ENCODE measurements at regions not wholly inside any gene's neighbourhood (a gene's known extent, or its start where the extent isn't known, plus 50 kb on each side); places are given as distances from the start of the nearest gene placed in this dataset.

DNA sequence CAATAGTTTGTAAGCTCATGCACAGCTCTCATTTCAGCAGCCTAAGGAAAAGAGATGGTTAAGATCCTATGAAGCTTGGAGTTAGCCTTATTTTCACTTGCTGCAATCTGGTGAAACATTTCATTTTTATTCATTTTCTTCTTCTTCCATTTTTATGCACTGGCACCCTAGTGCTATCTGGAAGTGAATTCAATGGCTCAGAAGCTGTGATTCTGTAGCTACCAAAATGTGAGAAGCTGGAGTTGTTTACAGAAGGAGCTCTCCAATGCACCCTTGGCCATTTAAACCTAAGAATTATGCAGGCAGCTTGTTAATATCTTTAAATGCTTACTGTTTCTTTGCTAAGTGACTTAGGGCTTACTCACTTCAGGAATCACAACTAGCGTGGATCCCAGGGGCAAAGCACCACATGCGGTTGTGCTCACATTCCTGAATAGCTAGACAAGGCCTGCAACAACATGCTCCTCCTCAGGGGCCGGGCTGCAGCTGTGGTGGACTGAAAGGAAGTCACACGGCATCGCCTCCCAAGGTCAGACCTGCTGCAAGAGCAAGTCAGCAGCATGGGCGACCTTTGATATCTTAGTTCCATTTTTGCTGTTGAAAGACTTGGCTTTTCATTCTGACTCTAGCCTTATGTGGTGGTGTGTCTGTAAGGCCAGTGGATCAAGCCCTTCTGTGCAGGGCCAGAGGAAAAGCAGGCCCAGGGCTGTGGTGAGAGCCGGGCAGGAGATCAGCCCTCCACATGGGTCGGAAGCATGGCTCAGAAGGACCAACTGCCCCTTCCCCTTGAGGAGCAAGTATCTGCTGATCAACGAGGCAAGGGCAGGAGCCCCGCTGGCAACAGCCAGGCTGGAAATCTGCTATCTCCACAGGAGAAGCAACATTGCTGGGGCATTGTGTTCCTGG is 91.9 kb upstream of the MBL2 start:
- FAIRE-seq, result peak; percentile 82
- peak; percentile 67 for DNase-seq (ENCODE audit: insufficient read length, low spot score)

DNA sequence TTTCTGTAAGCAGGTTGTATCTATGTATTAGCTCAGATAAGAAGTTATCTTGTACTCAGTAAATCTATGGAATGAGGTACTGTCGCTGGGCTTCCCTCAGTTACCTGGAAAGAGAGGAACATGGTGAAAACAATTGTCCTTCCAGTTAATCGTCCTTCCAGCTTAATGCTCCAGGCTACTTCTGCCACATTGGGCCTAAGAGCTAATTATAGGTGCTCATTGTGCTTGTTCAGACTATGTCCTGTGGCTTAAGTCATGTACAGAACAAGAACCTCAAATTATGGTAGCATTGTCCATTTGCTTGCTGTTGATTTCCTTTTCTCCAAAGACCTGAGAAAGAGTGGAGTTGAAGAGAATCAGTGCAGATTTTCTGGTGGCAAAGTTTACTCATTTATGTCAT is 86.1 kb upstream of the MBL2 start:
- FAIRE-seq, result no peak

DNA sequence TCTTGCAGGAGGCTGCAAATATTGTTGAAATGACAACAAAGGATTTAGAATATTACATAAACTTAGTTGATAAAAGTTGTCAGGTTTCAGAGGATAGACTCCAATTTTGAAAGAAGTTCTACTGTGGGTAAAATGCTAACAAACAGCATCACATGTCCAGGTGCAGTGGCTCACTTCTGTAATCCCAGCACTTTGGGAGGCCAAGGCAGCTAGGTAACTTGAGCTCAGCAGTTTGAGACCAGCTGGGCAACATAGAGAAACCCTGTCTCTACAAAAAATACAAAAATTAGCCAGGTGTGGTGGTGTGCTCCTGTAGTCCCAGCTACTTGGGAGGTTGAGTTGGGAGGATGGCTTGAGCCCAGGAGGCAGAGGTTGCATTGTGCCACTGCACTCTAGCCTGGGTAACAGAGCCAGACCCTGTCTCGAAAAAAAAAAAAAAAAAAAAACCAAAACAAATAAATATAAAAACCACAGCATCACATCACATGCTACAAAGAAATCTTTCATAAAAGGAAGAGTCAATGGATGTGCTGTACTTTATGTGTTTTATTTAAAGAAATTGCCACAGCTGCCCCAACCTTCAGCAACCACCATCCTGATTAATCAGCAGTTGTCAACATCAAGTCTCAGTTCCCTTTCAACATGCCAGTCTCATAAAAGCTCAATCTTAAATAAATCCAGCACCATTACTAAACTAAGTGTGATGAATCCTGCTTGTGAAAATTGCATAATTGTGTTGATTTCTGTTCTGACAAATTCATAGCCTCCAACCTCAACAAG is 83.2 kb upstream of the MBL2 start:
- DNase-seq (ENCODE audit: insufficient read length, low spot score) (no peak), FAIRE-seq (no peak)

More for the DNA sequence above, 86.1 kb upstream of the MBL2 start:
- DNase-seq (ENCODE audit: insufficient read length, low spot score), result no peak

DNA sequence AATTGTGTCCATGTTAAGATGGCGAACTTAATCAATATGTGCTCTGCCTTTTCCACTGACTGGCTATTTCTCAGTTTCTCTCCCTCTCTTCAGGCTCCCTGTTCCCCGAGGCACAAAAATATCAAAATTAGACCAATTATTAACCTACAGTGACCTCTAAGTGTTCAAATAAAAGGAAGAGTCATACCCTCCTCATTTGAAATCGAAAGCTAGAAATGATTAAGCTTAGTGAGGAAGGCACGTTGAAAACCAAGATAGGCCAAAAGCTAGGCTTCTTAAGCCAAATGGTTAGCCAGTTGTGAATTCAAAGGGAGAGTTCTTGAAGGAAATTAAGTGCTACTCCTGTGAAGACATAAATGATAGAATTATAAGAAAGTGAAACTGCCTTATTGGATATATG is 81.1 kb upstream of the MBL2 start:
- FAIRE-seq (no peak), DNase-seq (ENCODE audit: insufficient read length, low spot score) (no peak)

DNA sequence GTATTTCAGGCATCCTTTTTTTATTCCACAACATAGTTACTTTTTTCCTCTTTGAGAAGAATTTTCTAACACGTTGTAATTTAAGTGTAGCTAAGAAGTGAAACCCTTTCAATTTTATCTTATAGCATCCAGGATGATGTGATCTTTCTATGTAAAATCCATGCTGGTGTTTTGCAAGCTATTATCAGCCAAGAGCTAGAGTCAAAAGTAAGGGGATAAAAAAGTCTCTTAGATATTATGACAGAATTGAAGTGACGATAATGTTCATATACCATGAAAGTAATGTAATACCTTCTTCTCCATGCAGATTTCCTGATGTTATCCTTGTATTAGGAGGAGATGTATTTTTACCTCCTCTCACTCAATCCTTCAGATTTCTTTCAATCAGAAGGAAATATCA is 64.2 kb upstream of the MBL2 start:
- DNase-seq (ENCODE audit: insufficient read length, low spot score) (no peak), FAIRE-seq (no peak)

All from HTR-8/SVneo (cell line).